ENCODE measurements at regions not wholly inside any gene's neighbourhood (a gene's known extent, or its start where the extent isn't known, plus 50 kb on each side); places are given as distances from the start of the nearest gene placed in this dataset.

DNA sequence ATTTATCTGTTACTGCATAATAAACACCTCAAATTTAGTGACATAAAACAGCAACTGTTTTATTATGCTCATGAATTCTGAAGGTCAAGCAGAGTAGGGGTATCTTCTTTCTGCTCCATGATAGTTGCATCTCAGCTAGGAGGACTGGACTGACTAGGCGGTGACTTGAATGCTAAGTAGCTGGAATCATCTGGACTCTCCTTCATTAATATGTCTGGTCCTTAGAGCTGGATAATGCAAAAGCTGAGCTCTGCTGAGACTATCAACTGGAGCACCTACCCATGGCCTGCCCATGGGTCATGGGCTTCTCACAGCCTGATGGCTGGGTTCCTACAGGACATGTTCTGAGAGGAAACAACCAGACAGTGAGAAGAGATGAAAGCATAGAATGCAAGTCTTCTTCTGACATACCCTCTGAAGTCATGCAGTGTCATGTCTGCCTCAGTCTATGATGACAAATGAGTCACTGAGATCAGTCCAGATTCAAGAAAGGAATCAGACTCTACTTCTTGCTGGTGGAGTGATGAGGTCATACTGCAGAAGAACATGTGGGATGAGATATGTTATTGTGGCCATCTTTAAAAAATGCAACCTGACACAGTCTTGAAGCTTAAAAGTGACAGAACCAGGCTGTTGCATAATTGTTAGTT lies 174.2 kb upstream of the OSR1 start:
- H3K36me3 ChIP-seq (ENCODE audit: insufficient read depth, insufficient read length, low read length), result no peaks in the 10 kb centered on the region
- DNase-seq (ENCODE audit: low read depth, low spot score), result no peak

DNA sequence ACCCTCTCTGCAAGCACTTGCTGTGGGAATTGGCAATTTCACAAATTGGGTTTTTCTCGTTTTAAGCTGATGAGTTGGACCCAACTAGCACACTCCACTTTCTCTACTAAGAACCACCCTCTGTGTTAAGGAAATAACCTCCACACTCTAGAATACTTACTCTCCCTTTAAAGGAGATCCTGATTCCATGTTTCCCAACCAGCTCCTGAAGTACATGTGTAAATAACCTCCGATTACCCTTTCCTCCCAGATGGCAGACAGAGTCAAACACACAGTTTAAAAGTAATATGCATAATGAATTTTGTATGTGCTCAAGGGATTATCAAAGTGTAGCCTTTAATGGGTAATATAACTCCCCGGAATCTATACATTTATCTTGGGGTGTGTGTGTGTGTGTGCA lies 171.3 kb upstream of the OSR1 start:
- Histone ChIP-seq H3K9ac (ENCODE audit: insufficient read length, low read depth) (no peak overlapping the region), H3K27me3 (ENCODE audit: insufficient read depth, insufficient read length) (no peaks in the 10 kb centered on the region), H3K36me3 (ENCODE audit: insufficient read depth, insufficient read length, low read length) (no peaks in the 10 kb centered on the region), H3K4me1 (ENCODE audit: insufficient read depth, insufficient read length) (no peaks in the 10 kb centered on the region), H3K9me3 (ENCODE audit: insufficient read depth, low read length) (no peaks in the 10 kb centered on the region), H3K4me3 (ENCODE audit: insufficient read length, low read depth) (no peak overlapping the region)
- TF ChIP-seq ZNF274 (IDR thresholded peaks at IDR 0.05; ENCODE audit: low read depth, low read length) (no peak), YY1 (IDR thresholded peaks at IDR 0.05; ENCODE audit: insufficient read depth, insufficient read length) (no peak), SUZ12 (IDR thresholded peaks at IDR 0.05; ENCODE audit: extremely low read depth, insufficient read depth, insufficient read length) (no peak)
- no peak for DNase-seq (ENCODE audit: low read depth, low spot score)

More for the DNA sequence above, 174.2 kb upstream of the OSR1 start:
- Histone ChIP-seq H3K4me3 (ENCODE audit: insufficient read length, low read depth) (no peak overlapping the region), H3K9ac (ENCODE audit: insufficient read length, low read depth) (no peak overlapping the region), H3K9me3 (ENCODE audit: insufficient read depth, low read length) (no peaks in the 10 kb centered on the region), H3K4me1 (ENCODE audit: insufficient read depth, insufficient read length) (no peaks in the 10 kb centered on the region), H3K27me3 (ENCODE audit: insufficient read depth, insufficient read length) (no peaks in the 10 kb centered on the region)
- TF ChIP-seq YY1 (IDR thresholded peaks at IDR 0.05; ENCODE audit: insufficient read depth, insufficient read length) (no peak), SUZ12 (IDR thresholded peaks at IDR 0.05; ENCODE audit: extremely low read depth, insufficient read depth, insufficient read length) (no peak), ZNF274 (IDR thresholded peaks at IDR 0.05; ENCODE audit: low read depth, low read length) (no peak)

GRCh38 chr2:19527771-19528170 lies 169.3 kb upstream of the OSR1 start:
- Histone ChIP-seq H3K4me1 (ENCODE audit: insufficient read depth, insufficient read length) (no peaks in the 10 kb centered on the region), H3K9me3 (ENCODE audit: insufficient read depth, low read length) (no peaks in the 10 kb centered on the region), H3K27me3 (ENCODE audit: insufficient read depth, insufficient read length) (no peaks in the 10 kb centered on the region), H3K36me3 (ENCODE audit: insufficient read depth, insufficient read length, low read length) (no peaks in the 10 kb centered on the region), H3K9ac (ENCODE audit: insufficient read length, low read depth) (no peak overlapping the region), H3K4me3 (ENCODE audit: insufficient read length, low read depth) (no peak overlapping the region)
- TF ChIP-seq SUZ12 (IDR thresholded peaks at IDR 0.05; ENCODE audit: extremely low read depth, insufficient read depth, insufficient read length) (no peak), ZNF274 (IDR thresholded peaks at IDR 0.05; ENCODE audit: low read depth, low read length) (no peak)
- DNase-seq (ENCODE audit: low read depth, low spot score), result no peak

- H3K4me3 ChIP-seq (ENCODE audit: insufficient read length, low read depth), result no peak overlapping the region
These were observed 166.9 kb upstream of the OSR1 start for GRCh38 chr2:19525313-19525712.

DNA sequence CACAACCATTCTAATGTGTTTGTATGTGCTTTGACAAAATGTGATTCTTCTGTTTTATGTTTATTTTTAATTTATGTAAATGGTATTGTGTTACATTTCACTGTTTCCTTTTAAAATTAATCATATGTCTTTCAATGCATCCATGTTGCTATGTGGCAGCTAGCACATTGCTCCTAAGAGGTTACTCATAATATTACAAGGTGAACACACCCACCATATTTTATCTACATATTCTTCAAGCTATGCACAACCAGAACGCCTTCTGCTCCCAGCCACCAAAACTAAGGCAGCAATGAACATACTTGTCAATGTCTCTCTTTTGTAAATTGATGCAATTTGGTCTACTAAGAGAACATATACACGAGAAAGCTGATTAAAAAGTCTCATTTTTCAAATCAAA lies 160.6 kb upstream of the OSR1 start:
- no peaks in the 10 kb centered on the region for H3K4me1 ChIP-seq (ENCODE audit: insufficient read depth, insufficient read length)
- H3K4me3 ChIP-seq (ENCODE audit: insufficient read length, low read depth), result no peak overlapping the region
- DNase-seq (ENCODE audit: low read depth, low spot score), result no peak
- no peaks in the 10 kb centered on the region for H3K27me3 ChIP-seq (ENCODE audit: insufficient read depth, insufficient read length)
- H3K9me3 ChIP-seq (ENCODE audit: insufficient read depth, low read length), result no peaks in the 10 kb centered on the region
- H3K9ac ChIP-seq (ENCODE audit: insufficient read length, low read depth), result no peak overlapping the region
- H3K36me3 ChIP-seq (ENCODE audit: insufficient read depth, insufficient read length, low read length), result no peaks in the 10 kb centered on the region
- TF ChIP-seq YY1 (IDR thresholded peaks at IDR 0.05; ENCODE audit: insufficient read depth, insufficient read length), result no peak
- TF ChIP-seq ZNF274 (IDR thresholded peaks at IDR 0.05; ENCODE audit: low read depth, low read length), result no peak
- TF ChIP-seq SUZ12 (IDR thresholded peaks at IDR 0.05; ENCODE audit: extremely low read depth, insufficient read depth, insufficient read length), result no peak

More at GRCh38 chr2:19525313-19525712, 166.9 kb upstream of the OSR1 start:
- Histone ChIP-seq H3K9ac (ENCODE audit: insufficient read length, low read depth) (no peak overlapping the region), H3K4me1 (ENCODE audit: insufficient read depth, insufficient read length) (no peaks in the 10 kb centered on the region), H3K36me3 (ENCODE audit: insufficient read depth, insufficient read length, low read length) (no peaks in the 10 kb centered on the region), H3K27me3 (ENCODE audit: insufficient read depth, insufficient read length) (no peaks in the 10 kb centered on the region), H3K9me3 (ENCODE audit: insufficient read depth, low read length) (no peaks in the 10 kb centered on the region)
- TF ChIP-seq SUZ12 (IDR thresholded peaks at IDR 0.05; ENCODE audit: extremely low read depth, insufficient read depth, insufficient read length), result no peak
- DNase-seq (ENCODE audit: low read depth, low spot score), result no peak

- no peak for TF ChIP-seq SUZ12 (IDR thresholded peaks at IDR 0.05; ENCODE audit: extremely low read depth, insufficient read depth, insufficient read length)
- TF ChIP-seq YY1 (IDR thresholded peaks at IDR 0.05; ENCODE audit: insufficient read depth, insufficient read length), result no peak
- TF ChIP-seq ZNF274 (IDR thresholded peaks at IDR 0.05; ENCODE audit: low read depth, low read length), result no peak
- H3K4me1 ChIP-seq (ENCODE audit: insufficient read depth, insufficient read length), result no peaks in the 10 kb centered on the region
- H3K4me3 ChIP-seq (ENCODE audit: insufficient read length, low read depth), result no peak overlapping the region
- no peak overlapping the region for H3K9ac ChIP-seq (ENCODE audit: insufficient read length, low read depth)
- DNase-seq (ENCODE audit: low read depth, low spot score), result no peak
- no peaks in the 10 kb centered on the region for H3K27me3 ChIP-seq (ENCODE audit: insufficient read depth, insufficient read length)
- no peaks in the 10 kb centered on the region for H3K9me3 ChIP-seq (ENCODE audit: insufficient read depth, low read length)
- no peaks in the 10 kb centered on the region for H3K36me3 ChIP-seq (ENCODE audit: insufficient read depth, insufficient read length, low read length)
These were observed 148.7 kb upstream of the OSR1 start for GRCh38 chr2:19507137-19507536.

GRCh38 chr2:19505199-19506136 lies 147.0 kb upstream of the OSR1 start:
- no peak for TF ChIP-seq ZNF274 (IDR thresholded peaks at IDR 0.05; ENCODE audit: low read depth, low read length)
- TF ChIP-seq YY1 (IDR thresholded peaks at IDR 0.05; ENCODE audit: insufficient read depth, insufficient read length), result no peak
- TF ChIP-seq SUZ12 (IDR thresholded peaks at IDR 0.05; ENCODE audit: extremely low read depth, insufficient read depth, insufficient read length), result no peak
- no peak overlapping the region for H3K4me3 ChIP-seq (ENCODE audit: insufficient read length, low read depth)
- no peaks in the 10 kb centered on the region for H3K4me1 ChIP-seq (ENCODE audit: insufficient read depth, insufficient read length)
- H3K36me3 ChIP-seq (ENCODE audit: insufficient read depth, insufficient read length, low read length), result no peaks in the 10 kb centered on the region
- no peaks in the 10 kb centered on the region for H3K9me3 ChIP-seq (ENCODE audit: insufficient read depth, low read length)
- no peaks in the 10 kb centered on the region for H3K27me3 ChIP-seq (ENCODE audit: insufficient read depth, insufficient read length)
- no peak for DNase-seq (ENCODE audit: low read depth, low spot score)
- no peak overlapping the region for H3K9ac ChIP-seq (ENCODE audit: insufficient read length, low read depth)
